Neural progenitor cell (in vitro differentiated cells): ENCODE measurements at regions not wholly inside any gene's neighbourhood (a gene's known extent, or its start where the extent isn't known, plus 50 kb on each side); places are given as distances from the start of the nearest gene placed in this dataset.

ENCODE experiments used
- CTCF ChIP-seq: fragments of 200-600 bp; sonication (generic); IDR thresholded peaks from 2 replicates; pipeline ENCODE4 v1.5.1; 2017; ENCODE audit warnings: antibody characterized with exemption, mild to moderate bottlenecking
- EZH2 ChIP-seq: fragments of 200-600 bp; sonication (generic); IDR thresholded peaks from 2 replicates; pipeline ENCODE4 v1.6.1; 2017; ENCODE audit warnings: antibody characterized with exemption, mild to moderate bottlenecking, moderate library complexity
- EZH2phosphoT487 ChIP-seq: fragments of 200-600 bp; sonication (generic); IDR thresholded peaks from 2 replicates; pipeline ENCODE4 v1.6.1; 2017; ENCODE audit warnings: antibody characterized with exemption

GRCh38 chr14:27836386-27836785, 930.2 kb upstream of the FOXG1 start:
- TF ChIP-seq CTCF (no peak), EZH2 (no peak), EZH2phosphoT487 (no peak)
